ENCODE measurements at regions not wholly inside any gene's neighbourhood (a gene's known extent, or its start where the extent isn't known, plus 50 kb on each side); places are given as distances from the start of the nearest gene placed in this dataset.

GRCh38 chr16:48820379-48820778 is 210.4 kb upstream of the N4BP1 start:
- TF ChIP-seq JUND (IDR thresholded peaks at IDR 0.05) (no peak), CTCF (IDR thresholded peaks at IDR 0.05 in 2 of 3, conservative IDR thresholded peaks at IDR 0.05 in 1 of 3; ENCODE audit: borderline replicate concordance in 1 of 3, insufficient read depth in 1 of 3, low read depth in 2 of 3, low read length in 2 of 3) (no peak), SP1 (IDR thresholded peaks at IDR 0.05; ENCODE audit: low read depth) (no peak), SIN3A (IDR thresholded peaks at IDR 0.05; ENCODE audit: low read depth) (no peak), EZH2phosphoT487 (IDR thresholded peaks at IDR 0.05; ENCODE audit: borderline replicate concordance) (no peak), POLR2A (IDR thresholded peaks at IDR 0.05; ENCODE audit: borderline replicate concordance, extremely low read depth, insufficient read depth, insufficient read length) (no peak), CEBPB (IDR thresholded peaks at IDR 0.05; ENCODE audit: low read depth) (no peak), POLR2AphosphoS5 (IDR thresholded peaks at IDR 0.05; ENCODE audit: low read depth, low read length) (no peak), RAD21 (IDR thresholded peaks at IDR 0.05; ENCODE audit: low read depth) (no peak), ZFX (IDR thresholded peaks at IDR 0.05) (no peak), YY1 (IDR thresholded peaks at IDR 0.05; ENCODE audit: extremely low read depth, insufficient replicate concordance, low read depth, low read length) (no peak), ATF3 (IDR thresholded peaks at IDR 0.05) (no peak), EZH2 (IDR thresholded peaks at IDR 0.05) (no peak)
